ENCODE measurements at regions not wholly inside any gene's neighbourhood (a gene's known extent, or its start where the extent isn't known, plus 50 kb on each side); places are given as distances from the start of the nearest gene placed in this dataset.

DNA sequence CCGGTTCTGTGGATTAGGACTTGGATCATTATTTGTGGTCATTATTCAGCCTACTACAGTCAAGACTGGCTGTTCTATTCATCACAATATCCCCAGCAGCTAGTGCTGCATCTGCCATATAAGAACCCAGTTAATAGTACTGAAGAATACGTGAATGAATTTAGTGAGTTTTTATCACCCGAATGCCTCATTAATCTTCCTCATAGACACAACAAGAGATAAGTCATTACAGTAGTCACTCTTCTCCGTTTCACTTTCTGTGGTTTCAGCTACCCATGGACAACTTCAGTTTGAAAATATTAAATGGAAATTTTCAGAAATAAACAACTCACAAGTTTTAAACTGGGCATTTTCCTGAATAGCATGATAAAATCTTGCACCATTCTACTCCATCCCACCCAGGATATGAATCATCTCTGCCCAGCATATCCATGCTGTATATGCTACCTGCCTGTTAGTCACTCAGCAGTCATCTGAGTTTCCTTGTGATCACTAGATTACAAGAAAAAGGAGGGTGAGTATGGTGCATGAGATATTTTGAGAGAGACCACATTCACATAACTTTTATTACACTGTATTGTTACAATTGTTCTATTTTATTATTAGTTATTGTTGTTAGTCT is 363.7 kb upstream of the CHAC2 start:
- no peaks in the 10 kb centered on the region for H3K9me3 ChIP-seq
- no peaks in the 10 kb centered on the region for H3K36me3 ChIP-seq (ENCODE audit: insufficient read depth in 1 of 2, low read depth in 1 of 2)
- no peak overlapping the region for H3K4me3 ChIP-seq
- no peaks in the 10 kb centered on the region for H3K4me1 ChIP-seq
- intact Hi-C loops (cut with DNase I), result no loop called here
- DNase-seq (no peak), ATAC-seq (no peak)
- 81 to 95% (median 87%) methylated on average over 4 of the region's 4 CpGs for WGBS, 3 donors
- peaks cover 0 to 2% (median 0%) of the 10 kb centered on the region in 3 donors for H3K27me3 ChIP-seq (ENCODE audit: insufficient read depth in 3 of 3, low read length in 2 of 3)
- no peak overlapping the region for H3K27ac ChIP-seq
- TF ChIP-seq, protein P1, sequence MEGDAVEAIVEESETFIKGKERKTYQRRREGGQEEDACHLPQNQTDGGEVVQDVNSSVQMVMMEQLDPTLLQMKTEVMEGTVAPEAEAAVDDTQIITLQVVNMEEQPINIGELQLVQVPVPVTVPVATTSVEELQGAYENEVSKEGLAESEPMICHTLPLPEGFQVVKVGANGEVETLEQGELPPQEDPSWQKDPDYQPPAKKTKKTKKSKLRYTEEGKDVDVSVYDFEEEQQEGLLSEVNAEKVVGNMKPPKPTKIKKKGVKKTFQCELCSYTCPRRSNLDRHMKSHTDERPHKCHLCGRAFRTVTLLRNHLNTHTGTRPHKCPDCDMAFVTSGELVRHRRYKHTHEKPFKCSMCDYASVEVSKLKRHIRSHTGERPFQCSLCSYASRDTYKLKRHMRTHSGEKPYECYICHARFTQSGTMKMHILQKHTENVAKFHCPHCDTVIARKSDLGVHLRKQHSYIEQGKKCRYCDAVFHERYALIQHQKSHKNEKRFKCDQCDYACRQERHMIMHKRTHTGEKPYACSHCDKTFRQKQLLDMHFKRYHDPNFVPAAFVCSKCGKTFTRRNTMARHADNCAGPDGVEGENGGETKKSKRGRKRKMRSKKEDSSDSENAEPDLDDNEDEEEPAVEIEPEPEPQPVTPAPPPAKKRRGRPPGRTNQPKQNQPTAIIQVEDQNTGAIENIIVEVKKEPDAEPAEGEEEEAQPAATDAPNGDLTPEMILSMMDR (IDR thresholded peaks at IDR 0.05), result no peak

GRCh38 chr2:53397085-53397484 is 370.5 kb upstream of the CHAC2 start:
- no peak overlapping the region for H3K27ac ChIP-seq
- intact Hi-C loops (cut with DNase I), result no loop called here
- DNase-seq, result no peak
- no peaks in the 10 kb centered on the region for H3K4me1 ChIP-seq
- no peaks in the 10 kb centered on the region for H3K9me3 ChIP-seq
- ATAC-seq, result no peak
- H3K27me3 ChIP-seq (ENCODE audit: insufficient read depth in 3 of 3, low read length in 2 of 3), result no peaks in the 10 kb centered on the region
- H3K36me3 ChIP-seq (ENCODE audit: insufficient read depth in 1 of 2, low read depth in 1 of 2), result no peaks in the 10 kb centered on the region
- no peak overlapping the region for H3K4me3 ChIP-seq
- TF ChIP-seq, protein P1 (IDR thresholded peaks at IDR 0.05), result no peak

DNA sequence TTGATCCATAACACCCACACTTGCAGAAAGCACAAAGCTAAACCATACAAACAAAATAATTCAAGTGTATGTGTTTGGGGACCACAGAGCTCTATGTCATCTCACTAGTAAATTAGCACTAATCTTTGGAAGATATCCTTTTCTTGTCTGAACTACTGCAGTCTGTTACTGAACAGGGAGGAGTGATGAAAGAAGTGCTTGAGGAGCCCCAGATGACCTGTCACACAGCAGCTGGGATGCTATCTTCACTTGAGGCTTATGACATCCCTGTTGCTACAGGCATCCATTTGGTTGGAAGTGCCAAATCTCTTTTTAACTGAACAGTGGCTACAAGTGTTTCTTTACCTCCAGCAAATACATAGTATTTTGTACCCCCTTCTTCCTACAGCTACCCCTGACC is 386.3 kb upstream of the CHAC2 start:
- intact Hi-C loops (cut with DNase I), result no loop called here

GRCh38 chr2:53379547-53379946 is 388.1 kb upstream of the CHAC2 start:
- no peak for DNase-seq
- H3K4me3 ChIP-seq, result no peak overlapping the region
- TF ChIP-seq, protein P1 (IDR thresholded peaks at IDR 0.05), result no peak
- H3K27ac ChIP-seq, result no peak overlapping the region
- no peaks in the 10 kb centered on the region for H3K36me3 ChIP-seq (ENCODE audit: insufficient read depth in 1 of 2, low read depth in 1 of 2)
- ATAC-seq, result no peak
- H3K9me3 ChIP-seq, result no peaks in the 10 kb centered on the region
- intact Hi-C loops (cut with DNase I), result no loop called here
- H3K4me1 ChIP-seq, result no peaks in the 10 kb centered on the region
- no peaks in the 10 kb centered on the region for H3K27me3 ChIP-seq (ENCODE audit: insufficient read depth in 3 of 3, low read length in 2 of 3)

More for the DNA sequence above, 386.3 kb upstream of the CHAC2 start:
- Histone ChIP-seq H3K4me1 (no peaks in the 10 kb centered on the region), H3K9me3 (no peaks in the 10 kb centered on the region), H3K27me3 (ENCODE audit: insufficient read depth in 3 of 3, low read length in 2 of 3) (no peaks in the 10 kb centered on the region), H3K27ac (no peak overlapping the region), H3K36me3 (ENCODE audit: insufficient read depth in 1 of 2, low read depth in 1 of 2) (no peaks in the 10 kb centered on the region), H3K4me3 (no peak overlapping the region)
- TF ChIP-seq, protein P1 (IDR thresholded peaks at IDR 0.05), result no peak
- DNase-seq (no peak), ATAC-seq (no peak)

DNA sequence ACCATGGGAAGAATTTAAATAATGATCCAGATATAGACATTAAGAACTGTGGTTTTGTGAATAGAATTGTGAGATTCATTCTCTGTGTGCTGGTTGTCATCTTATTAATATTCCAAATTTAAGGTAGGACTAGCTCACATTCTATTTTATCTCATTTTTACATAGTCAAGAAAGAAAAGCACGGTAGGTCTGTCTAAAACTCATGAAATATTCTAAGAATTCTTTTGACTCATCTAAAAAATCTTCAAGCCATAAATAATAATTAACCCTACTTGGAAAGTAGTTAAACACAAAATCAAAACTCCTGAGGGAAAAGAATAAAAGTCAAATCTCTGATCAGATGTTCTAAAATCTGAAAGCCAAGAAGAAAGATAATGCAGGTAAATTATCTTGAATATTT is 388.8 kb upstream of the CHAC2 start:
- no peaks in the 10 kb centered on the region for H3K4me1 ChIP-seq
- intact Hi-C loops (cut with DNase I), result no loop called here
- H3K27ac ChIP-seq, result no peak overlapping the region
- WGBS, 3 donors, result 61 to 70% (median 65%) methylated on average over 1 of the region's 1 CpG
- H3K36me3 ChIP-seq (ENCODE audit: insufficient read depth in 1 of 2, low read depth in 1 of 2), result no peaks in the 10 kb centered on the region
- ATAC-seq (no peak), DNase-seq (no peak)
- no peaks in the 10 kb centered on the region for H3K27me3 ChIP-seq (ENCODE audit: insufficient read depth in 3 of 3, low read length in 2 of 3)
- H3K4me3 ChIP-seq, result no peak overlapping the region
- TF ChIP-seq, protein P1 (IDR thresholded peaks at IDR 0.05), result no peak
- H3K9me3 ChIP-seq, result no peaks in the 10 kb centered on the region

Data from psoas muscle (tissue), 7 donors.